22Rv1 (cell line): ENCODE measurements at regions not wholly inside any gene's neighbourhood (a gene's known extent, or its start where the extent isn't known, plus 50 kb on each side); places are given as distances from the start of the nearest gene placed in this dataset.

Source experiments
- H3K27ac ChIP-seq: fragments of 450-650 bp; 2 replicates; pipeline ENCODE4 v1.5.1; 2017
- CTCF ChIP-seq: fragments of 450-650 bp; IDR thresholded peaks from 2 replicates; pipeline ENCODE4 v1.5.1; 2017; ENCODE audit warnings: mild to moderate bottlenecking
- ZFX ChIP-seq: fragments of 450-650 bp; IDR thresholded peaks from 2 replicates; pipeline ENCODE4 v1.6.1; 2017; ENCODE audit warnings: antibody characterized with exemption, borderline replicate concordance

- H3K27ac ChIP-seq: peak overlapping the region; percentile 33; the same call in 1 of the 2 replicates
- no peak for TF ChIP-seq CTCF
- TF ChIP-seq ZFX: no peak
Measured at GRCh38 chr9:29214154-29214689, 1640.9 kb upstream of the C9orf72 start.

GRCh38 chr9:29214690-29215253 lies 1641.5 kb upstream of the C9orf72 start:
- TF ChIP-seq CTCF (no peak; the same call in 1 of the 2 replicates), ZFX (no peak)
- peak overlapping the region; percentile 33; the same call in 1 of the 2 replicates for H3K27ac ChIP-seq

GRCh38 chr9:29217966-29218365 lies 1644.7 kb upstream of the C9orf72 start:
- no peak overlapping the region for H3K27ac ChIP-seq
- TF ChIP-seq CTCF: no peak
- no peak for TF ChIP-seq ZFX

GRCh38 chr9:29220596-29221251 lies 1647.4 kb upstream of the C9orf72 start:
- TF ChIP-seq CTCF (no peak), ZFX (no peak)
- H3K27ac ChIP-seq: no peak overlapping the region

GRCh38 chr9:29228558-29228957 lies 1655.3 kb upstream of the C9orf72 start:
- TF ChIP-seq CTCF (no peak), ZFX (no peak)
- H3K27ac ChIP-seq: no peak overlapping the region

GRCh38 chr9:29230931-29231330 lies 1657.7 kb upstream of the C9orf72 start:
- TF ChIP-seq CTCF (no peak), ZFX (no peak)
- H3K27ac ChIP-seq: no peak overlapping the region

- H3K27ac ChIP-seq: no peak overlapping the region
- TF ChIP-seq ZFX (no peak), CTCF (no peak)
Measured at GRCh38 chr9:29233193-29233592, 1659.9 kb upstream of the C9orf72 start.
